ENCODE measurements at regions not wholly inside any gene's neighbourhood (a gene's known extent, or its start where the extent isn't known, plus 50 kb on each side); places are given as distances from the start of the nearest gene placed in this dataset.

GRCh38 chr5:1963358-1963757, 80.6 kb upstream of the IRX4 start:
- no peak for TF ChIP-seq CTCF (IDR thresholded peaks at IDR 0.05; ENCODE audit: insufficient read depth, low read length, poor library complexity, severe bottlenecking)
- TF ChIP-seq EZH2phosphoT487 (conservative IDR thresholded peaks at IDR 0.05; ENCODE audit: low read length) = no peak
